ENCODE measurements at regions not wholly inside any gene's neighbourhood (a gene's known extent, or its start where the extent isn't known, plus 50 kb on each side); places are given as distances from the start of the nearest gene placed in this dataset.

DNA sequence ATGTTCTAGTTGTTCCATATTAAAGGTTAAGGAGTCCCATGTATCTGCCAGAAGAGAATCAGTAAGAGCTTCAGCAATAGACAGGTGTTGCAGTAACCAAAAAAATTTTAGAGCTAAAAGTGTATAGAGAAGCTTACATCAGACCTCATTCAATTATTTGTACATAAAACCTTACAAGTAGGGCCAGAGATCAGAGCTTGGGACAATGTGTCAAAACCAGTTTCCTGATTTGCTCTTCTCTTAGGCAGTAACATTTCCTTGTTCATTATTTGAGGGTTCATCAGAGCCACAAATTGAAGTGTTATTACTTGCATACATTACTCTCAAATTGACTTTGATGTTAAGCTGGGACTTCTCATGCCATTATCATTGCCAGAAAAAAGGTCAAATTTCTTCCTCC, 55.5 kb upstream of the ATXN7L3B start:
- DNase-seq (ENCODE audit: low spot score): no peak

DNA sequence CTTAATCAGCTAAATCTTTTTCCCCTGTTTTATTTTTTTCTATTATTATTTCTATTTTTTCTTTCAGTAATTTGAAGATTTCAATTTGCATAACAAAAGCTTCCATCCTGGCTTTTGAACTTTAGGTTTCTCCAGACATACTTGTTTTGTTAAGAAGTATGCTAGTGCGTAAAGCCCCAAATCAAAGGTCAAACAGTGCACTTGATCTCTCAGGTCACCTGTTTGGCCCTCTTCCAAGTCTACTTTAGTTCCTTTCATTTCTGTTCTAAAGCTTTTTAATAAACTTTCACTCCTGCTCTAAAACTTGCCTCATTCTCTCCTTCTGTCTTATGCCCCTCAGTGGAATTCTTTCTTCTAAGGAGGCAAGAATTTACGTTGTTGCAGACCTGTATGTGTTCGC, 54.6 kb upstream of the ATXN7L3B start:
- no peak for DNase-seq (ENCODE audit: low spot score)
